ENCODE measurements at regions not wholly inside any gene's neighbourhood (a gene's known extent, or its start where the extent isn't known, plus 50 kb on each side); places are given as distances from the start of the nearest gene placed in this dataset.

- no peak for TF ChIP-seq POLR2A (IDR thresholded peaks at IDR 0.05; ENCODE audit: insufficient read depth in 1 of 2, low read depth in 2 of 2, low read length in 2 of 2)
- TF ChIP-seq HNRNPH1 (optimal IDR thresholded peaks at IDR 0.05; ENCODE audit: low read depth, low read length): no peak
- no peak for TF ChIP-seq ZNF580 (CRISPR knock-in tag; IDR thresholded peaks at IDR 0.05; ENCODE audit: borderline replicate concordance, low read depth)
- TF ChIP-seq PREB (CRISPR knock-in tag; IDR thresholded peaks at IDR 0.05): no peak
- no peak for TF ChIP-seq ERF (CRISPR knock-in tag; IDR thresholded peaks at IDR 0.05)
- TF ChIP-seq HNRNPLL (IDR thresholded peaks at IDR 0.05; ENCODE audit: low read depth, low read length, poor library complexity, severe bottlenecking): no peak
- no peak for TF ChIP-seq JUNB (CRISPR knock-in tag; IDR thresholded peaks at IDR 0.05; ENCODE audit: borderline replicate concordance)
- TF ChIP-seq EZH2 (conservative IDR thresholded peaks at IDR 0.05; ENCODE audit: low read depth, low read length): no peak
- TF ChIP-seq ZBTB26 (CRISPR knock-in tag; IDR thresholded peaks at IDR 0.05; ENCODE audit: borderline replicate concordance): no peak
- no peak for TF ChIP-seq CTCF (CRISPR knock-in tag; IDR thresholded peaks at IDR 0.05)
- no peak for TF ChIP-seq ZBTB8A (CRISPR knock-in tag; IDR thresholded peaks at IDR 0.05; ENCODE audit: borderline replicate concordance, low read depth)
- TF ChIP-seq TEAD3 (CRISPR knock-in tag; optimal IDR thresholded peaks at IDR 0.05; ENCODE audit: borderline replicate concordance): no peak
These were observed 835.2 kb downstream of the FSCB start for GRCh38 chr14:43671716-43672485.
